ENCODE measurements at regions not wholly inside any gene's neighbourhood (a gene's known extent, or its start where the extent isn't known, plus 50 kb on each side); places are given as distances from the start of the nearest gene placed in this dataset.

DNA sequence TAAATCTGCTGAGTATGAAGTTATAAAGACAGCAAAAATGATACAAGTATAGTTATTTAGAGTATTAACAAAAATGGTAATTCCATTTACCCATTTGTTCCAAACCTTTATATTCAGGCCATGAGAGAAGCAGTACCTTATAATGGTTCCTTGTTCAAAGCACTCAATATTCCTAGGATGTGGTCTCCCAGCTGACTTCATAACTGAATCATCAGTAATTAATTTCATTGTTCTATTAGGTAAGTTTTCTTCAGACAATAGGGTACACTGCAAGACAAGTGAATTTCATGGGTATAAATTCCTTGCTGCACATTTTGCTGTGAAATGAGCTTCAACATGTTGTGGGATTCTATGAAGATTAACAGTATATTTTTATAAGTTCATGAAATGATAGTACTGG, 550.8 kb upstream of the ZEB2 start:
- H3K36me3 ChIP-seq (ENCODE audit: insufficient read depth in 1 of 2, low read depth in 1 of 2): no peaks in the 10 kb centered on the region
- no peak overlapping the region for H3K4me3 ChIP-seq
- DNase-seq (no peak), ATAC-seq (no peak)
- TF ChIP-seq, protein P1, sequence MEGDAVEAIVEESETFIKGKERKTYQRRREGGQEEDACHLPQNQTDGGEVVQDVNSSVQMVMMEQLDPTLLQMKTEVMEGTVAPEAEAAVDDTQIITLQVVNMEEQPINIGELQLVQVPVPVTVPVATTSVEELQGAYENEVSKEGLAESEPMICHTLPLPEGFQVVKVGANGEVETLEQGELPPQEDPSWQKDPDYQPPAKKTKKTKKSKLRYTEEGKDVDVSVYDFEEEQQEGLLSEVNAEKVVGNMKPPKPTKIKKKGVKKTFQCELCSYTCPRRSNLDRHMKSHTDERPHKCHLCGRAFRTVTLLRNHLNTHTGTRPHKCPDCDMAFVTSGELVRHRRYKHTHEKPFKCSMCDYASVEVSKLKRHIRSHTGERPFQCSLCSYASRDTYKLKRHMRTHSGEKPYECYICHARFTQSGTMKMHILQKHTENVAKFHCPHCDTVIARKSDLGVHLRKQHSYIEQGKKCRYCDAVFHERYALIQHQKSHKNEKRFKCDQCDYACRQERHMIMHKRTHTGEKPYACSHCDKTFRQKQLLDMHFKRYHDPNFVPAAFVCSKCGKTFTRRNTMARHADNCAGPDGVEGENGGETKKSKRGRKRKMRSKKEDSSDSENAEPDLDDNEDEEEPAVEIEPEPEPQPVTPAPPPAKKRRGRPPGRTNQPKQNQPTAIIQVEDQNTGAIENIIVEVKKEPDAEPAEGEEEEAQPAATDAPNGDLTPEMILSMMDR (IDR thresholded peaks at IDR 0.05): no peak
- no peaks in the 10 kb centered on the region for H3K9me3 ChIP-seq
- no peaks in the 10 kb centered on the region for H3K4me1 ChIP-seq
- no peak overlapping the region for H3K27ac ChIP-seq
- intact Hi-C loops (cut with DNase I): no loop called here
- H3K27me3 ChIP-seq (ENCODE audit: insufficient read depth in 3 of 3, low read length in 2 of 3): peaks cover 0 to 5% (median 0%) of the 10 kb centered on the region in 3 donors

DNA sequence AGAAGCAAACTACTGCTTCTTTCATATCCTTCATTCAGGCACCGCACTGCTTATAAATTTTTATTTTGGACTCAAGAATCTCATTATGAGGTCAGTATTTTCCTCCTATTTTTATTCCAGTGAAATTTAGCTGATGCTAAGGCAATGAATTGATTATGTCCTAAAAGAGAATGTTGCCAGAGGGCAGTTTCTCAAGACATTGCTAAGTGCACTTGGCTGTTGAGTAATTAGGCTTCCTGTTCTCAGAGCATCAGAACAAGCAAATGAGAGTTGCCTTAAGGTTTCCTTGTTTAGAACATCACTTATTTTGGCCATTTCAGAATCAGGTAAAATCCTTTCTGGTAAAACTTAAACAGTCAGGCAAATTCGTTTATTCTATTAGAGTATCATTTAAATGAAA, 548.6 kb upstream of the ZEB2 start:
- Histone ChIP-seq H3K9me3 (no peaks in the 10 kb centered on the region), H3K27me3 (ENCODE audit: insufficient read depth in 3 of 3, low read length in 2 of 3) (peaks cover 0 to 5% (median 0%) of the 10 kb centered on the region in 3 donors), H3K27ac (no peak overlapping the region), H3K36me3 (ENCODE audit: insufficient read depth in 1 of 2, low read depth in 1 of 2) (no peaks in the 10 kb centered on the region), H3K4me3 (no peak overlapping the region), H3K4me1 (no peaks in the 10 kb centered on the region)
- 86 to 93% (median 86%) methylated on average over 2 of the region's 2 CpGs for WGBS, 3 donors
- TF ChIP-seq, protein P1 (IDR thresholded peaks at IDR 0.05): no peak
- ATAC-seq: no peak
- no peak for DNase-seq
- intact Hi-C loops (cut with DNase I): no loop called here

DNA sequence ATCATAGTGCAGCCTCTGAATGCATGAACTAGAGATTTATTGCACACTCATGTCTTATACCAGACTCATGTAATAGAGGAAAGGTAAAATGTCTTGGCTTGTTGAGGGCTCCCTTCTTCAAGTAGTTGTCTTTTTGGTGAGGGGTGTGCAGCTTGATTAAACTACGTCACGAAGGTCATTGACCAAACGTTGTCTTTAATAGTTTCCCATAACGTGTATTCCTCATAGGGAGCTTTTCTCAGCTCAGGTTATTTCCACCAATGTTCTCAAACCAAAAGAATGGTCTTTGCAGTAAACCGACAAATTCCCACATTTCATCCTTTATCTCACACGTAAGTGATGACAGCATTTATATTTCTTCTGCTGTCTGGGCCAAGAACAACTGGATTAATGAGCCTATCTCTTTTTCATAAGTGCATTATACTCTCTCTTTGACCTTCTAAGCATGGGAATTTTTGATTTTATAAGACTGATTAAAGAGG, 547.7 kb upstream of the ZEB2 start:
- Histone ChIP-seq H3K4me3 (no peak overlapping the region), H3K4me1 (no peaks in the 10 kb centered on the region), H3K27ac (peak overlapping the region; percentile 68), H3K9me3 (no peaks in the 10 kb centered on the region), H3K27me3 (ENCODE audit: insufficient read depth in 3 of 3, low read length in 2 of 3) (peaks cover 0 to 5% (median 0%) of the 10 kb centered on the region in 3 donors), H3K36me3 (ENCODE audit: insufficient read depth in 1 of 2, low read depth in 1 of 2) (no peaks in the 10 kb centered on the region)
- intact Hi-C loops (cut with DNase I): no loop called here
- no peak for ATAC-seq
- TF ChIP-seq, protein P1 (IDR thresholded peaks at IDR 0.05): no peak
- WGBS, 3 donors: 58 to 69% (median 66%) methylated on average over 6 of the region's 6 CpGs
- no peak for DNase-seq

DNA sequence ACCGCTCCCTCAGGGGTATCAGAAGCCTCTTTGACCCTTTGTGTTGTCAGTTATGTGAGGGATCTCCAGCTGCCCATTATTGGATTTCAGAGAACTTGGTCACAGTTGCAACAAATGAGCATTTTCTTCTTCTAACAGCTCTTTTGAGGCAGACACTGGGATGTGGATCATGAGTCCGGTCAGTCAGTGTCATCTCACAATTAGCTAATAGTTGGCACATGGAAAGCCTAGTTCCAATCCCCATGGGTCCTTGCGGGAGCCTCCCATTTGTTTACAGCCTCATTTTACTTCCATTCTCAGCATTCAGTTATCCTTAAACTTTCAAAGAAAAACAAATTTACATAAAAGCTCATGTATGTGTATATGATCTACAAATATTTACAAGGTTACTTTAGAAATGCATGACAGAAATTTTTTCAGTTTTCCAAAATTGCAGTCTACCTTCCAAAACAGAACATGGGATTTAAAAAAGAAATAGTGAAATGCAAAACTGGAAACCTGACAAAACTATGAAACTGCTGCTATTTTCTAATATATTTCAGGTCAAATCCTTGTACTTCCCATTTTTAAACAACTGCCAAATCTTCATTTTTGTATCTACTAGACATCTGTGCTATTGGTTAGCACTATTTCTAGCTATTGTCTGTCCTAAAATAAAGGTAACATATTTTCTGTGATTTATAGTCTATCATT, 547.1 kb upstream of the ZEB2 start:
- 16 to 38% (median 29%) methylated on average over 3 of the region's 3 CpGs for WGBS, 3 donors
- H3K36me3 ChIP-seq (ENCODE audit: insufficient read depth in 1 of 2, low read depth in 1 of 2): no peaks in the 10 kb centered on the region
- intact Hi-C loops (cut with DNase I): no loop called here

More for the DNA sequence above, 547.1 kb upstream of the ZEB2 start:
- H3K4me3 ChIP-seq: peak overlapping the region; percentile 18
- H3K27ac ChIP-seq: peak overlapping the region; percentile 68
- peaks cover 0 to 5% (median 0%) of the 10 kb centered on the region in 3 donors for H3K27me3 ChIP-seq (ENCODE audit: insufficient read depth in 3 of 3, low read length in 2 of 3)
- H3K4me1 ChIP-seq: no peaks in the 10 kb centered on the region
- DNase-seq (peak; percentile 21 to 52), ATAC-seq (peak in 2 of 4 donors; percentile 50 to 74)
- TF ChIP-seq, protein P1 (IDR thresholded peaks at IDR 0.05): no peak
- no peaks in the 10 kb centered on the region for H3K9me3 ChIP-seq

All from psoas muscle (tissue), 7 donors.